H54 (cell line): ENCODE measurements at regions not wholly inside any gene's neighbourhood (a gene's known extent, or its start where the extent isn't known, plus 50 kb on each side); places are given as distances from the start of the nearest gene placed in this dataset.
"Not testable (repeated sequence)": the region's sequence is repeated elsewhere in the genome, so short reads cannot be mapped to it uniquely, and the experiment has no call there.

ENCODE experiments used
- DNase-seq: peaks from one replicate; pipeline ENCODE4 v3.0.0; 2011; ENCODE audit warnings: low spot score, mixed read lengths; ENCODE audit not compliant: insufficient read length
- FAIRE-seq: peaks from 3 replicates; lab custom pipeline; 2011; peaks lifted over from hg19 to GRCh38; lab: Jason Lieb, UNC
- POLR2A ChIP-seq: IDR thresholded peaks from 2 replicates; pipeline ENCODE4 v1.6.1; 2011; ENCODE audit warnings: low read depth, mild to moderate bottlenecking, low read length

GRCh38 chr2:59754011-59754735 lies 799.3 kb downstream of the BCL11A start:
- FAIRE-seq (no peak), DNase-seq (no peak)
- TF ChIP-seq POLR2A: no peak

GRCh38 chr2:59752512-59752911 lies 800.9 kb downstream of the BCL11A start:
- no peak for TF ChIP-seq POLR2A
- FAIRE-seq (no peak), DNase-seq (no peak)

- DNase-seq (no peak), FAIRE-seq (no peak)
- TF ChIP-seq POLR2A: no peak
These were observed 801.4 kb downstream of the BCL11A start for GRCh38 chr2:59752071-59752470.

GRCh38 chr2:59751214-59751613 lies 802.2 kb downstream of the BCL11A start:
- not testable (repeated sequence) for DNase-seq, FAIRE-seq

- TF ChIP-seq POLR2A: no peak
- no peak for DNase-seq
- FAIRE-seq: no peak
These were observed 807.2 kb downstream of the BCL11A start for GRCh38 chr2:59746291-59746690.

GRCh38 chr2:59745085-59745484 lies 808.4 kb downstream of the BCL11A start:
- no peak for TF ChIP-seq POLR2A
- DNase-seq: no peak
- no peak for FAIRE-seq

GRCh38 chr2:59744436-59744835 lies 809.0 kb downstream of the BCL11A start:
- no peak for TF ChIP-seq POLR2A
- DNase-seq (no peak), FAIRE-seq (no peak)

GRCh38 chr2:59741840-59742239 lies 811.6 kb downstream of the BCL11A start:
- no peak for TF ChIP-seq POLR2A
- no peak for DNase-seq
- no peak for FAIRE-seq

GRCh38 chr2:59739166-59739565 lies 814.3 kb downstream of the BCL11A start:
- FAIRE-seq: no peak
- TF ChIP-seq POLR2A: no peak
- DNase-seq: no peak

GRCh38 chr2:59737299-59737698 lies 816.2 kb downstream of the BCL11A start:
- DNase-seq: no peak
- TF ChIP-seq POLR2A: no peak
- no peak for FAIRE-seq

- DNase-seq: no peak
- TF ChIP-seq POLR2A: no peak
- no peak for FAIRE-seq
These were observed 818.7 kb downstream of the BCL11A start for GRCh38 chr2:59734743-59735142.

GRCh38 chr2:59733970-59734369 lies 819.5 kb downstream of the BCL11A start:
- no peak for DNase-seq
- TF ChIP-seq POLR2A: no peak
- FAIRE-seq: no peak

GRCh38 chr2:59733567-59733930 lies 819.9 kb downstream of the BCL11A start:
- FAIRE-seq: no peak
- no peak for TF ChIP-seq POLR2A
- DNase-seq: no peak

GRCh38 chr2:59732871-59733566 lies 820.4 kb downstream of the BCL11A start:
- DNase-seq (no peak), FAIRE-seq (no peak)
- TF ChIP-seq POLR2A: no peak

GRCh38 chr2:59727121-59727590 lies 826.3 kb downstream of the BCL11A start:
- TF ChIP-seq POLR2A: no peak
- no peak for FAIRE-seq
- DNase-seq: no peak
